Fibroblast of lung (primary cell): ENCODE measurements at regions not wholly inside any gene's neighbourhood (a gene's known extent, or its start where the extent isn't known, plus 50 kb on each side); places are given as distances from the start of the nearest gene placed in this dataset.
A peak's percentile ranks its signal among the peaks of the same experiment; 100 is the strongest.

ENCODE experiments used
- DNase-seq, 2 donors: peaks; one replicate each; pipeline versions ENCODE4 v3.0.0 to v3.0.0-alpha.2; 2010; ENCODE audit warnings: low read depth in 2 of 2
- H2AFZ ChIP-seq: 2 replicates; pipeline ENCODE4 v1.5.1; 2012; ENCODE audit warnings: low read length, control low read depth, inconsistent platforms
- H3K27ac ChIP-seq: 2 replicates; pipeline ENCODE4 v1.5.1; 2011; ENCODE audit warnings: low read length, control low read depth; ENCODE audit not compliant: insufficient read depth
- H3K27me3 ChIP-seq: 2 replicates; pipeline ENCODE4 v1.5.1; 2011; ENCODE audit warnings: mild to moderate bottlenecking, low read length; ENCODE audit not compliant: control insufficient read depth, insufficient read depth
- H3K36me3 ChIP-seq: 2 replicates; pipeline ENCODE4 v1.5.1; 2011; ENCODE audit warnings: low read length; ENCODE audit not compliant: control insufficient read depth, insufficient read depth
- H3K4me1 ChIP-seq: 2 replicates; pipeline ENCODE4 v1.5.1; 2011; ENCODE audit warnings: low read length; ENCODE audit not compliant: control insufficient read depth, insufficient read depth; ENCODE audit errors: extremely low read depth
- H3K4me2 ChIP-seq: 2 replicates; pipeline ENCODE4 v1.5.1; 2011; ENCODE audit warnings: low read length, control low read depth; ENCODE audit not compliant: insufficient read depth; ENCODE audit errors: extremely low read depth
- H3K4me3 ChIP-seq, 4 experiments: fragments of 200-600 bp in 1 of 4; sonication (generic) in 1 of 4; replicated peaks in 1 of 4; 2 replicates each; pipeline ENCODE4 v1.5.1; 2011 to 2016; ENCODE audit warnings: low read length in 4 of 4, low read depth in 3 of 4, mild to moderate bottlenecking in 3 of 4, control low read depth in 2 of 4, inconsistent platforms in 1 of 4, mixed read lengths in 1 of 4; ENCODE audit not compliant: insufficient read depth in 1 of 4; ENCODE audit errors: control extremely low read depth in 1 of 4
- H3K79me2 ChIP-seq: 2 replicates; pipeline ENCODE4 v1.5.1; 2012; ENCODE audit warnings: mild to moderate bottlenecking, low read length, inconsistent platforms; ENCODE audit not compliant: control insufficient read depth, insufficient read depth
- H3K9ac ChIP-seq: 2 replicates; pipeline ENCODE4 v1.5.1; 2011; ENCODE audit warnings: mild to moderate bottlenecking, low read length, control low read depth; ENCODE audit not compliant: insufficient read depth
- H3K9me3 ChIP-seq: 2 replicates; pipeline ENCODE4 v1.5.1; 2012; ENCODE audit warnings: low read depth, low read length; ENCODE audit not compliant: control insufficient read depth, insufficient read depth
- H4K20me1 ChIP-seq: 2 replicates; pipeline ENCODE4 v1.5.1; 2011; ENCODE audit warnings: low read length; ENCODE audit not compliant: control insufficient read depth, insufficient read depth; ENCODE audit errors: extremely low read depth
- CTCF ChIP-seq, 2 donors: IDR thresholded peaks in 1 of 2; conservative IDR thresholded peaks in 1 of 2; 1 replicate in 1 of 2; 2 replicates in 1 of 2; pipeline ENCODE4 v1.5.1; 2011 to 2012; ENCODE audit warnings: low read length in 2 of 2, control low read depth in 1 of 2, inconsistent platforms in 1 of 2, low read depth in 1 of 2, mild to moderate bottlenecking in 1 of 2
- EZH2 ChIP-seq: IDR thresholded peaks from 2 replicates; pipeline ENCODE4 v1.5.1; 2012; ENCODE audit warnings: low read length, control low read depth, mild to moderate bottlenecking; ENCODE audit errors: missing control alignments

- no peaks in the 10 kb centered on the region for H3K27me3 ChIP-seq
- H3K36me3 ChIP-seq = no peaks in the 10 kb centered on the region
- no peak overlapping the region for H3K4me3 ChIP-seq
- H3K9ac ChIP-seq = no peak overlapping the region
- no peaks in the 10 kb centered on the region for H3K9me3 ChIP-seq
- peak overlapping the region; percentile 36 for H3K27ac ChIP-seq
- TF ChIP-seq CTCF (conservative IDR thresholded peaks at IDR 0.05 in 1 of 2, IDR thresholded peaks at IDR 0.05 in 1 of 2; ENCODE audit: low read depth in 1 of 2, low read length in 2 of 2) = no peak
- no peak for TF ChIP-seq EZH2
- H3K4me1 ChIP-seq = peaks cover 6% of the 10 kb centered on the region
- H3K79me2 ChIP-seq = no peaks in the 10 kb centered on the region
- H3K4me2 ChIP-seq = peak overlapping the region; percentile 4
- peak overlapping the region; percentile 7 for H2AFZ ChIP-seq
- DNase-seq = peak; percentile 91 to 96
- H4K20me1 ChIP-seq = no peaks in the 10 kb centered on the region
Observed at GRCh38 chr15:47384341-47384740, 333.0 kb upstream of the SEMA6D start.

DNA sequence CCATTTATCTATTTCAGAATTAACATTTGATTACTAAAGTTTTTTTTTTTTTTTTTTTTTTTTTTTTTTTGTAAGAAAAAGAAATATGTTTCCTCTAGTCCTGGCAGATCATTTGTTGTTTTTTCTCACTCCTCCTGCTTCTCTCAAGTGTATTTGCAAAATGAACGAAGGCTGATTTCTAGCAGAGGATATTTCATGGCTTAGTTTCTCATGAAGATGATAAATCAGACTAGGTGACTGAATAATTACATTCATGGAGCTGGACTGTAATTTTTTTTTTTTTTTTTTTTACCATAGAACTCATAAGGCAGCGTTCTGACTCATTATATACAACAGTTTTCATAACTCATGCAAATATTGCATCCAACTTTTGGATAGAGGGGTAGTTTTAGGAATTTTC lies 332.5 kb upstream of the SEMA6D start:
- no peak for TF ChIP-seq CTCF (conservative IDR thresholded peaks at IDR 0.05 in 1 of 2, IDR thresholded peaks at IDR 0.05 in 1 of 2; ENCODE audit: low read depth in 1 of 2, low read length in 2 of 2)
- no peak for TF ChIP-seq EZH2
- H3K79me2 ChIP-seq = no peaks in the 10 kb centered on the region
- H3K9me3 ChIP-seq = no peaks in the 10 kb centered on the region
- H3K27ac ChIP-seq = no peak overlapping the region
- H4K20me1 ChIP-seq = no peaks in the 10 kb centered on the region
- H3K9ac ChIP-seq = no peak overlapping the region
- no peak overlapping the region for H3K4me3 ChIP-seq
- DNase-seq = peak in 1 of 2 donors; percentile 55
- H3K36me3 ChIP-seq = no peaks in the 10 kb centered on the region
- no peak overlapping the region for H2AFZ ChIP-seq
- H3K4me2 ChIP-seq = no peak overlapping the region
- peaks cover 6% of the 10 kb centered on the region for H3K4me1 ChIP-seq
- H3K27me3 ChIP-seq = no peaks in the 10 kb centered on the region

- Histone ChIP-seq H3K9me3 (no peaks in the 10 kb centered on the region), H4K20me1 (no peaks in the 10 kb centered on the region), H3K27me3 (no peaks in the 10 kb centered on the region), H3K27ac (no peak overlapping the region), H2AFZ (no peak overlapping the region), H3K9ac (no peak overlapping the region), H3K4me2 (no peak overlapping the region), H3K36me3 (no peaks in the 10 kb centered on the region), H3K4me1 (peaks cover 6% of the 10 kb centered on the region), H3K79me2 (no peaks in the 10 kb centered on the region), H3K4me3 (no peak overlapping the region)
- TF ChIP-seq EZH2 (no peak), CTCF (conservative IDR thresholded peaks at IDR 0.05 in 1 of 2, IDR thresholded peaks at IDR 0.05 in 1 of 2; ENCODE audit: low read depth in 1 of 2, low read length in 2 of 2) (no peak)
- DNase-seq = no peak
Observed at GRCh38 chr15:47386459-47386858, 330.8 kb upstream of the SEMA6D start.
